ENCODE measurements at regions not wholly inside any gene's neighbourhood (a gene's known extent, or its start where the extent isn't known, plus 50 kb on each side); places are given as distances from the start of the nearest gene placed in this dataset.
"Not testable (repeated sequence)": the region's sequence is repeated elsewhere in the genome, so short reads cannot be mapped to it uniquely, and the experiment has no call there.

DNA sequence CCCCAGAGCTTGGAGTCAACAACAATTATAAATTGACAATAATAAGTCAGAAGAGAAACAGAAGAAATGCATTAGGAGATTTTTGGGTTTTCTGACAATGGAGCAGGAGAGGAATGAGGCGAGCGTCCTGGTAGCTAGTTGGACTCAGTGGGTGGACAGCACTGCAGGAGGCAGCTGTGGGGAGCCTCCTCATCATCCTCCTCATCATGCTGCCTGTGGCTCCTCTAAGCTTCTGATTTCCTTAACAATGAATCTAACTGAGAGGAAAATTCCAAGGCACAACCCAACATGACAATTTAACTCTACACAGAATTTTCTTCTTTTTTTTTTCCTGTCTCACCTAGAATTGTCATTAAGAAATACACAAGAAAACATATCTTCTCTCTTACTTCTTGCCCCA, 357.1 kb upstream of the NOCT start:
- no peak for DNase-seq

GRCh38 chr4:138656990-138657389, 358.6 kb upstream of the NOCT start:
- no peak for DNase-seq

DNA sequence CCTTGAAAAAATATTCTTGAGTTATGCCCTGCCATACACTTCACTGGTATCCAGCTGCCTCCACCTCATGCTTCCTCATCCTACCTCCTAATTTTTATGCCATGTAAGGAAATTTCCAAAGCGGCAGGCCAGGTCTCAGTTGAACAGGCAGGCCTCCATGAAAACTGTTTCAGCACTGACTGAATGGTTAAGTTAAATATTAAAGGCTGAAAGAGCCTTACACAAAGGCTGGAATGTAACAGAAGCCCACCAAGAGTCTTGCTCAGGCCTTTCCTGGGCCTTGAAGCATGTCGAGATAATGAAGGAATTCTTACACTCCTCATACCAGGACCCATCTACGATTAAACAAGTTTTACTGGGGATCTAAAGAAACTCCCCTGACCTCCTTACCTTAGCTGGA, 359.6 kb upstream of the NOCT start:
- DNase-seq, result no peak

DNA sequence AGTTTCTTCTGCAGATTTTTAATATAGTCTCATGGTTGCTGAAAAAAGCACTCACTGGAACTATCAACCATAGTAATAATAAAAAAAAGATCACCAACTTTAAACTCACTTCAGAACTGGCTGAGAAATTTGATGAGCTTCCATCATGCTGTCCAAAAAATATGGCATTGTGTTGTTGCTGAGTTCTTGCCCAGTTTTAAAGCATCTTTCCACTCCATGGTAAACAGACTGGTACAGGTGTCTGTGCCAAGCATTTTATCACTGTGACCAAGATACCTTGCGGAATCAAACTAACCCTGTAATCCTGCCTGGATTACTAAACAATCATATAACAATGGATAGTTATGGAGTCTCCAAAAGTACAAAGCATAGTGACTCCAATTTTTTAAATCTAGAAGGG, 360.3 kb upstream of the NOCT start:
- no peak for DNase-seq

DNA sequence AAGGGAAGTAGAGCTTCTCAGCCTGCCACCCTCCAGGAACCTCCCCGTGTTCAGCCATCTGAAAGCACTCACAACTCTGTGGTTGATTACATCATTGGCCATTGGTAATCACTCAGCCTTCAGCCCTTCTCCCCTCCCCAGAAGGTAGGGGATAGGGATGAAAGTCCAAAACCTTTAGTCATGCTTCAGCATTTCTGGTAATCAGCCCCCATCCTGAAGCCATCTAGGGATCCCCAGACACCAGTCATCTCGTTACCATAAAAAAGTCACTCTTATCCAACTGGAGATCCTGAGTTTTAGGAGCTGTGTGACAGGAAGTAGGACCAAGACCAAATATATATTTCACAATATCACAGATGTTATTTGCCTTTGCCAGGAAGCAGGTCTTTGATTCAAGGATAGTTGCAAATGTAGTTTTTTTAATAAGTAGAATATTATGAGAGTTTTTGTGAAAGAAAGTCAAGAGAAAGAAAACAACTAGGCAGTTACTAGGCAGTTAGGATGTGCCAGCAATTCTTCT, 364.6 kb upstream of the NOCT start:
- no peak for DNase-seq

DNA sequence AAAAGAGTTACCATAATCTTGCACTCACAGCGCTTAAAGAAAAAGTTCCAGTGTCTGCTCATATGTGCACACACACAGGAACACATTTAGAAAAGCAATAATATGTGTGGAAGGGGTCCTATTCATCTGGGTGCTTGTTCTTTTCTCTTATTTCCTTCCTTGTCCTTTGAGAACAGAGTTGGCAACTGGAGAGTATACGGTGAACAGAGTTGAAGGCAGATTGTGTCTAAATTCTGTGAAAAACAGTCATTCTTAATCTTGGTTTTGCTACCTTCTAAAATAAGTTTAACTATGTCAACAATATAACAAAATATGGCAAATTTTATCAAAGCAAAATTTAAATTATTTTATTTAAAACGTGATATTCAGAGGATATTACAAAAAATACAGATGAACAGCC, 365.1 kb upstream of the NOCT start:
- no peak for DNase-seq

GRCh38 chr4:138647433-138647832, 368.1 kb upstream of the NOCT start:
- no peak for DNase-seq

- no peak for DNase-seq
Observed at GRCh38 chr4:138646383-138646782, 369.2 kb upstream of the NOCT start.

GRCh38 chr4:138645289-138645688, 370.3 kb upstream of the NOCT start:
- DNase-seq, result no peak

DNA sequence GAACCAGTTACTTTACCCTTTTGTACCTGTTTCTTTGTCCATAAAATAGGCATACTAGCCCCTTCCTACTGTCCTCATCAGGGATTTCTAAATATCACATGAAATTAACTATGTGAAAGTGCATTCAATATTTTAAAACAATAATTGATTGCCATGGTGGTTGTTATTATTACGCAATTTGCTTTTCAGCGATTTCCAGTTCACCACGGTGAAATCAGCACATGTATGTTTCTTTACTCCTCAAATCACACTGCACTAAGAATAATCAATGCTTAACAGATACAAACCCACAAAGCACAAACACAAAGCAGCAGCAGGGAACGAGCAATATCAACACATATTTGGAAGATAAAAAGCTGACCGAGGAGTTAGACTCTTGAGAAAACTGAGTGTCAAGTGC, 371.3 kb upstream of the NOCT start:
- DNase-seq, result no peak

GRCh38 chr4:138643827-138644226, 371.8 kb upstream of the NOCT start:
- DNase-seq, result no peak

DNA sequence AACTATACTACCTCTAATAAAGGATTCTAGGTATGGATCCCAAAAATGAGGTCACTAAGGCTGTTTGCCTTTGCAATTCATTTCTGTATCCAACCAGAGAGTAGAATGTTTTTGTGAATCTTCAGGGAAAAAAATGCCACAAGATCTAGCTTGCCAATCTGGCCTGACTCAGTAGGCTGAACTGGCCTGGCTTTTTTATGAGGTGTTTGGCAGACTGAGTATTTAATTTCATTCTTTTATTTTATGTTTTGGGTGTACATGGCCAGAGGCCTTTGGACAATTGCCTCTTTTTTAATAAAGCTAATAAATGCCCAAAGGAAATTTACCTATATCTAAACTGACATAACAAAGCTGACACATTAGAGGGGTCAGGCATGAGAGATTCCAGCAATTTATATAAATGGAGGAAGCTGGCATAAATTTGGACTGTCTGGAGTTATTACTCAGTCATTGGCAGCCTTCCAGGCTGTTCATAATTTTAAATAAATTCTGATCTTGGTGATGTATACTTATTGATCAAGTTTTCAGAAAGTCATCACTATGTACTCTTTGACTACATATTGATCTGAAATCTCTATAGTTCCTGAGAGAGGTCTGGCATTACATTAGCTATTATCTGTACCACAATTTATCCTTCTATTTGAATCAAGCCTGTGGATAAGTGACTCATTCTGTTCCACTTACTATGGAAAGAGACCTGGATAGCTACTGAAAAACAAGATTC, 376.4 kb upstream of the NOCT start:
- no peak for DNase-seq

GRCh38 chr4:138636781-138637180, 378.8 kb upstream of the NOCT start:
- no peak for DNase-seq

DNA sequence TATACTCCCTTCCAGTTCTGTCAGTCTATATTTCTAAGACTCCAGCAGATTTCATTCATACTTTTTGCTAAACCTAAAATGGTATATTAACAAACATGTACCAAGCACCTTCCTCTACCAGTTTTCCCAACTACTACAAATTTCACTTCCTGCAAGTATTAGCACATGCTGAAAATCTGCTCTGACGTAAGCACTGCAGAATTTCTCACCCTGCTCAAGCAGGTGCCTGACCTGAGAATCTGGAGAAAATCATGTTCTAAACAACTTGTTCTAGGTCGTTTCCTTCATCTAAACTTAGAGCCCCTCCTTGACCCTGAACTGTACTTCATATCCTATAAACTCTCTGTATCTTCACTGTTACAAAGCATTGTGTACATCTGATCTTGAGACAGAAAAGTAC, 380.7 kb upstream of the NOCT start:
- no peak for DNase-seq

DNA sequence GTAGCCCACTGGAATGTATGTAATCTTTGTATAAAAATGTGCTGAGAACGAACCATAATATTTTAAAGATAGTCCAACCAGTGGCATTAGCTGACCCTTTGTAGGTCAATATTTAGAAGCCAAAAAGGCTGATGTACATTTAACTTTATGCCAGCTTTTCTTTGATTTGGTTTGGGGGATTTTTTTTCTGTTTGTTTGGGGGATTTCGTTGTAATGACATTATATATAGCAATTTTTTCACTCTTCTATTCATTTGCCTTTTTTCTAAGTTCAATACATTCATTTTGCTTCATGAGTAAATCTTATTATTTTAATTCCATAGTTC, 382.0 kb upstream of the NOCT start:
- no peak for DNase-seq

DNA sequence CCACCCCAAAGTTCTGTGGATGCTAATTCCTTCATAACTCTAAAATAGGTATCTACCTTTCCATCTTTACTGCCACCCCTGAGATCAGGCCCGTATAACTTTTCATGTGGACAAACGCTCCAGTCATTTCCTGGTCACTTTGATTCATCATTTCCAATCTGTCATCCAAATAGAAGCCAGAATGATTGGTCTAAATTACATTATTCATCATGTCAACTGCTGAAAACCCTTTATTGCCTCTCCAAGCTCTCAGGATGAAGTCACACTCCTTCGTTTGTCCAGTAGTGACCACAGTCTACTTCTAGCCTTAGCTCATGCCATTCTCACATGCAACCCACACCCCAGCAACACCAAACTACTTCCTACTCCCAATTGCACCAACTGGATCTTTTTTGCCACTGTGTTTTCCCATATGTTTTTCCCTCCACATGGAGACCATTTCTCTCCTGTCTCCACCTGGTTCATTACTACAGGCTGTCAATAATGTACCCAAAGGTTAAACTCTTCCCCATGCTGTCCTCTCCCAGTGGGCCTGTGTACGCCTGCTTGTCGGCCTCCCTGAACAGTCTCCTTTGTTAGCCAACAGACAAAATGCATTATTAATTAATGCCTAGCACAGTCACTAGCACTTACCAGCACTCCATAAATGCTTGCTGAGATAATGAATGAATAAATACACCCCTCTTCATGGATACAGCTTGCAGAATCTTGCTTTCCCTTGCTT, 382.6 kb upstream of the NOCT start:
- DNase-seq, result no peak

DNA sequence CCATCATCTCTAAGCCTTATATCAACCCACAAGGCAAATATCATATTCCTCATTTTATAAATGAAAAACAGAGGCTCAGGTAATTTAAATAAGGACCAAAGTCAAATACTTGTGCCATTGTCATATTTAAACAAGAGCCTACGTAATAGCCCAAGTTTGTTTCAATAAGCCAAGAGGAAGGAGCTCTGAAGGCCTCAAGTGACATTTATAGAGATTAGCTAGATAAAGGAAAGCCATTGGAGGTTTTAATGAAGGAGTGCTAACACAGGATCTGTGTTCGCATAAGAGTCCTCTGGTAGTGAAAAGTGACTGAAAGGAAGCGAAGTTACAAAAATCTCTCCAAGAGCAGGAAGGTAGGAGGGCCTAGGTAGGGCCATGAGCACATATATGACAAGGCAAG, 384.9 kb upstream of the NOCT start:
- no peak for DNase-seq

DNA sequence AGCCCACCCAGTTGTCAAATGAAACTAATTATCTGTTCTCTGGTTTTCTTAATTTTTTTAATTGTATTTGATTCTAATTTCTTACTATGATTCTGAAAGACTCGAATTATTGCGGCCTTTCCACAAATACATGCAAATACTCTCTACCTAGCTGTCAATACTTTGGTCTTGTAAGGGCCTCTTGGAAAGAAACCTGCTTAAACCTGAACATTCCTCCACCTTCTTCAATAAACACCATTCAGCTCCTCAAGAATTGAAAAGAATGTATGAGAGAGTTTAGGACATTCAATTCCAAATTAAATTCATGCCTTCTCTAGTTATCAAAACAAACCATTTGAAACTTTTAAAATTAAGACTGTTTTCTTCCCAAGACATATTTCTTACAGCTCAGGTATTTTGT, 385.9 kb upstream of the NOCT start:
- DNase-seq, result no peak

DNA sequence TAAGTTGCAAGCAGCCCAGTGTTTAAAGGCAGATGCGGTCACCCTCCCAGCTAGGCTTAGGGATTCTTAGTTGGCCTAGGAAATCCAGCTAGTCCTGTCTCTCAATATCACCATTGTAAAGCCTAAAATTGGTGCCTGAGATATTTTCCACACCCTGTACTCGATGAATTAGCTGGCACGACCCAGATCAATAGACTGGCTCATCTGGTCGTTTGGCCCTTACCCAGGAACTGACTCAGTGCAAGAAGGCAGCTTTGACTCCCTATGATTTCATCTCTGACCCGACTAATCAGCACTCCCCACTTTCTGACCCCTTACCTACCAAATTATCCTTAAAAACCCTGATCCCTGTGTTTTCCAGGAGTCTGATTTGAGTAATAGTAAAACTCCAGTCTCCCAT, 384.9 kb upstream of the SLC7A11 start:
- no peak for DNase-seq

- DNase-seq, result not testable (repeated sequence)
Observed at GRCh38 chr4:138622362-138622761, 380.2 kb upstream of the SLC7A11 start.

DNA sequence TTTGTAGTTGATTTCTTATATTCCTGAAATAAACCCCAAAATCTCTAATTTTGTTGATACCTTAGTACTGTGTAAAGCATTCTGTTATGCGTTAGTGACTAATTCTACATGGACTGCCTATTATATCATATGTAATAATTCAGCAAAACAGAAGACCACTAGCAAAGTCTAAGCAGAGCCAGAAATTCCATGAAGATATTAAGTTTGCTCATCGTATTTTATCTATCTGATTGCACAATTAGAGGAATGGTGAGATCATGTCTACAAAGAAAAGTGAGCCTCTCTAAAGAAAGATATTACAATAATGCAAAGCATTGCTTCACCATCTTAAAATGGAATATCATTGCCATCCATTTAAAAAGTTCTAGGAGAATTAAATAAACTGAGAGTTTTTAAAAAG, 374.6 kb upstream of the SLC7A11 start:
- no peak for DNase-seq

DNA sequence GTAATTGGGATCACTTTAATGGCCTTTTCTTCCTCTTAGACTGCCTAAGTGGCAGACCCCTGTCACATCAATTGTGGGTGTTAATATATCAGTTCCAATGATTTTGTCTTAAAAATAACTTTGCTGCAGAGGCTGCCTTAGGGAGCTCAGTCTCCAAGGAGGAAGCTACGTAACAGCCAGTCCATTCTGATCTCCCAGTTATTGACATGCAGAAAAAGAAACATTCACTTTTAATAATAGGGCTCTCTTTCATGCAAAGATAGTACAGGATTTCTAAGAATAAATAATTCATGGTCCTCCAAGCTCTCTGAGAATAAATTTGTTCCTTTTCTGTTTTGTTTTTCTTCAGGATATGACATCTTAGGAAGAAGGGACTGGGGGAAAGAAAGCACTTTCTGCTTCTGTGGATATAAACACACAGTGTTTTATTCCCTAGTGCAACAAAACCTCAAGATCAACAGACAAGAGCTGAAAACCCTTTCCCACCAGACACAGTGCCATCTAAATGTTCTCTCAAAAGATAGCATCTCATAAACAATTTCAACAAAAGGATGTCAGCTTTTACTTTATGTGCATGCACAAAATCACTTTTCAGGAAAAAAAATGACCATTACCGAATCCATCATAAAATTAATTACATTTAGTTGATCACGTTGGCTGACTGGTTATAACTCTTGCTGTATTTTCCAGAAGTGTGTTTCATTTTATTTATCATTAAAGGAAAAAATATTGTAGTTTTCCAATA, 372.4 kb upstream of the SLC7A11 start:
- DNase-seq, result no peak

- no peak for DNase-seq
Observed at GRCh38 chr4:138612428-138612827, 370.3 kb upstream of the SLC7A11 start.

GRCh38 chr4:138611721-138612120, 369.6 kb upstream of the SLC7A11 start:
- no peak for DNase-seq
